ENCODE measurements at regions not wholly inside any gene's neighbourhood (a gene's known extent, or its start where the extent isn't known, plus 50 kb on each side); places are given as distances from the start of the nearest gene placed in this dataset.
"Not testable (repeated sequence)": the region's sequence is repeated elsewhere in the genome, so short reads cannot be mapped to it uniquely, and the experiment has no call there.

GRCh38 chr9:15372455-15372854 is 50.2 kb upstream of the SNAPC3 start:
- no peak for TF ChIP-seq CTCF (IDR thresholded peaks at IDR 0.05; ENCODE audit: insufficient read depth, low read length, missing control alignments)
- ChIA-PET CTCF (no interaction called here), POLR2A (no interaction called here)
- no peak overlapping the region for H3K4me3 ChIP-seq (ENCODE audit: low read depth, low read length)
- DNase-seq (ENCODE audit: low read depth, low spot score), result no peak

GRCh38 chr9:15371448-15371845 is 51.2 kb upstream of the SNAPC3 start:
- ChIA-PET POLR2A (no interaction called here), CTCF (no interaction called here)
- DNase-seq (ENCODE audit: low read depth, low spot score), result no peak
- TF ChIP-seq CTCF (IDR thresholded peaks at IDR 0.05; ENCODE audit: insufficient read depth, low read length, missing control alignments), result no peak
- no peak overlapping the region for H3K4me3 ChIP-seq (ENCODE audit: low read depth, low read length)

- no peak for TF ChIP-seq CTCF (IDR thresholded peaks at IDR 0.05; ENCODE audit: insufficient read depth, low read length, missing control alignments)
- CTCF ChIA-PET, result interaction anchor here (1.7 kb wide), 1 partner anchor 93 kb away, joined by 5 read pairs; no protein-coding TSS in a partner anchor
- H3K4me3 ChIP-seq (ENCODE audit: low read depth, low read length), result no peak overlapping the region
- POLR2A ChIA-PET, result no interaction called here
- no peak for DNase-seq (ENCODE audit: low read depth, low spot score)
These were observed 51.9 kb upstream of the SNAPC3 start for GRCh38 chr9:15370466-15371447.

- CTCF ChIA-PET, result interaction anchor here (1.7 kb wide), 1 partner anchor 92 kb away, joined by 5 read pairs; no protein-coding TSS in a partner anchor
- no peak overlapping the region for H3K4me3 ChIP-seq (ENCODE audit: low read depth, low read length)
- no peak for TF ChIP-seq CTCF (IDR thresholded peaks at IDR 0.05; ENCODE audit: insufficient read depth, low read length, missing control alignments)
- POLR2A ChIA-PET, result no interaction called here
- no peak for DNase-seq (ENCODE audit: low read depth, low spot score)
These were observed 52.8 kb upstream of the SNAPC3 start for GRCh38 chr9:15369871-15370270.

- no peak for TF ChIP-seq CTCF (IDR thresholded peaks at IDR 0.05; ENCODE audit: insufficient read depth, low read length, missing control alignments)
- no peak for DNase-seq (ENCODE audit: low read depth, low spot score)
- ChIA-PET POLR2A (no interaction called here), CTCF (interaction anchor here (1.7 kb wide), 1 partner anchor 91 kb away, joined by 5 read pairs; no protein-coding TSS in a partner anchor)
- H3K4me3 ChIP-seq (ENCODE audit: low read depth, low read length), result no peak overlapping the region
These were observed 53.4 kb upstream of the SNAPC3 start for GRCh38 chr9:15369238-15369637.

GRCh38 chr9:15364975-15365553 is 57.6 kb upstream of the SNAPC3 start:
- CTCF ChIA-PET, result interaction anchor here (0.8 kb wide), 1 partner anchor 154 kb away, joined by 3 read pairs; no protein-coding TSS in a partner anchor

More at GRCh38 chr9:15364975-15365553, 57.6 kb upstream of the SNAPC3 start:
- POLR2A ChIA-PET; DNase-seq (ENCODE audit: low read depth, low spot score); H3K4me3 ChIP-seq (ENCODE audit: low read depth, low read length): not testable (repeated sequence)
